Cardiac muscle cell (in vitro differentiated cells and primary cell): ENCODE measurements at regions not wholly inside any gene's neighbourhood (a gene's known extent, or its start where the extent isn't known, plus 50 kb on each side); places are given as distances from the start of the nearest gene placed in this dataset.
"Not testable (repeated sequence)": the region's sequence is repeated elsewhere in the genome, so short reads cannot be mapped to it uniquely, and the experiment has no call there.

Source experiments
- DNase-seq, 2 donors: peaks; one replicate each; pipeline versions ENCODE4 v3.0.0 to v3.0.0-alpha.2; 2010 to 2017; ENCODE audit warnings: low read depth in 1 of 2, low spot score in 1 of 2
- H3K27ac ChIP-seq: fragments of 200-600 bp; sonication (generic); 2 replicates; pipeline ENCODE4 v1.5.1; 2016
- H3K27me3 ChIP-seq: fragments of 200-600 bp; sonication (generic); 2 replicates; pipeline ENCODE4 v1.6.0; 2016; ENCODE audit warnings: control low read depth
- H3K36me3 ChIP-seq: fragments of 200-600 bp; sonication (generic); 2 replicates; pipeline ENCODE4 v1.5.1; 2016; ENCODE audit warnings: control low read depth
- H3K4me1 ChIP-seq: fragments of 200-600 bp; sonication (generic); 2 replicates; pipeline ENCODE4 v1.8.1; 2017; ENCODE audit warnings: low read depth, mild to moderate bottlenecking, mixed run types
- H3K4me3 ChIP-seq: fragments of 200-600 bp; sonication (generic); 2 replicates; pipeline ENCODE4 v1.5.1; 2016; ENCODE audit warnings: mild to moderate bottlenecking
- H3K9me3 ChIP-seq: fragments of 200-600 bp; sonication (generic); 2 replicates; pipeline ENCODE4 v1.5.1; 2017; ENCODE audit warnings: low read depth, mild to moderate bottlenecking, control low read depth
- CTCF ChIP-seq: IDR thresholded peaks from 2 replicates; pipeline ENCODE4 v1.5.1; 2012; ENCODE audit warnings: low read depth, mild to moderate bottlenecking, low read length

DNA sequence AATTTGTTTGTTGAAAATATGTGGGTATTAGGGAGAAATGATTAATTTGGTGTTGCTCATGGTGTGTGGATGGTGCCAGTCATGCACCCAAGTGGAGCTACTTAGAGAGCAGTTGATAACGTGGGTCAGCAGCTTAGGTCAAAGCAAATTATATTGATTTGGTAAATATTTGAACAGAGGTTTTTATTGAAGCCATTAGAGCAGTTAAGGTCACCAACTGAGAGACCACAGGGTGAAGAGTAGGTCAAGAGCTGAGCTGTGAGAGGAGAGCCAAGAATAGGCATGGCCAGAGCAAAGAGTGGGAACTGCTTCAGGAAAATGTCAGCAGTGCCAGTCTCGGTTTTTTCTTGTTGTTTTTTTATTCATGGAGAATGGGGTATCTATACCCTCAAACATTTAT is 97.9 kb downstream of the TMEM168 start:
- Histone ChIP-seq H3K4me3 (no peak overlapping the region), H3K9me3 (no peaks in the 10 kb centered on the region), H3K4me1 (peaks cover 9% of the 10 kb centered on the region), H3K27me3 (no peaks in the 10 kb centered on the region), H3K36me3 (no peaks in the 10 kb centered on the region), H3K27ac (no peak overlapping the region)
- no peak for TF ChIP-seq CTCF
- DNase-seq = peak in 1 of 2 donors; percentile 29

GRCh38 chr7:112697211-112697610 is 93.0 kb downstream of the TMEM168 start:
- peaks cover 17% of the 10 kb centered on the region for H3K4me1 ChIP-seq
- H3K36me3 ChIP-seq, H3K27ac ChIP-seq, H3K4me3 ChIP-seq, H3K9me3 ChIP-seq, DNase-seq, H3K27me3 ChIP-seq: not testable (repeated sequence)

GRCh38 chr7:112699725-112700513 is 90.3 kb downstream of the TMEM168 start:
- Histone ChIP-seq H3K36me3 (no peaks in the 10 kb centered on the region), H3K4me1 (peaks cover 10% of the 10 kb centered on the region), H3K9me3 (no peaks in the 10 kb centered on the region), H3K27ac (no peak overlapping the region), H3K27me3 (no peaks in the 10 kb centered on the region), H3K4me3 (no peak overlapping the region)
- TF ChIP-seq CTCF = no peak
- no peak for DNase-seq

- no peaks in the 10 kb centered on the region for H3K9me3 ChIP-seq
- no peak for TF ChIP-seq CTCF
- H3K4me1 ChIP-seq = peaks cover 10% of the 10 kb centered on the region
- no peak overlapping the region for H3K27ac ChIP-seq
- no peaks in the 10 kb centered on the region for H3K27me3 ChIP-seq
- no peak overlapping the region for H3K4me3 ChIP-seq
- no peak for DNase-seq
- no peaks in the 10 kb centered on the region for H3K36me3 ChIP-seq
Observed at GRCh38 chr7:112701456-112701855, 88.7 kb downstream of the TMEM168 start.

DNA sequence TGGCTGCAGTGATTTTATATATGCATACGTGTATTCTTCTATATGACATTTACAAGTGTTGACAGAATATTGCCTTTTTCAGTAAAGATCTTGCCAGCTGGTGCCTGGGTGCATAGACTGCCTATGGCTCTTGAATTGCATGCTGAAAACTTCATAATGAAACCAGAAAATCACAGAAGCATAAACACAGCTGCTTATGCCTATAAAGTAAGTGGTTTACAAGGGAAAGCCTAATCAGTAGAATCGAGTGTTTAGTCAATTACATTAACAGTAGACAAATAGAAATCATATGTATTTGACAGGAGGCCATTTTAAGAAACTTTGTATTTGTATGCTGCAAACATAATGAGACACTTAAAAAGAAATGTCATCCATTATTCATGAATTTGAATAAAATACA is 82.5 kb downstream of the TMEM168 start:
- H3K4me3 ChIP-seq = no peak overlapping the region
- no peak for DNase-seq
- no peaks in the 10 kb centered on the region for H3K27me3 ChIP-seq
- H3K36me3 ChIP-seq = no peaks in the 10 kb centered on the region
- TF ChIP-seq CTCF = no peak
- H3K9me3 ChIP-seq = no peaks in the 10 kb centered on the region
- peaks cover 32% of the 10 kb centered on the region for H3K4me1 ChIP-seq
- no peak overlapping the region for H3K27ac ChIP-seq

DNA sequence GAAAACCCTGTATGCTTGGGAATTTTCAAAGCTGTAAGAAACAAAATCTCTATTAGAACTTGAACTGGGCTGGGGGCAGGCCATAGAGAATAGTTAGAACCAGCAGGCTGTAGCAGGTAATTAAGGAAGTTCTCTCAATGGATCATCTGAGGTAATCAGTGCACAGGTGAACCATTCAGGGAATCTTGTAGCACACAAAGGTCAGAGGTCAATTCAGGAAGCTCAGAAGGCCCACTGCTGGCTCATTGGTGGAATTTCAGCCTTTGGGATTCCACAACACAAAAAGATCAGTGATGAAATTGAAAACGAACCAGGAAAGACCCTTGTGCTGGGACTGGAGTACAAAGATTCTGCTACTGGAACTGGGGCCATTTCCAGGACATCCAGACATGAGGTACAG is 82.0 kb downstream of the TMEM168 start:
- TF ChIP-seq CTCF = no peak
- no peak for DNase-seq

More for the DNA sequence above, 82.0 kb downstream of the TMEM168 start:
- Histone ChIP-seq H3K27me3 (no peaks in the 10 kb centered on the region), H3K9me3 (no peaks in the 10 kb centered on the region), H3K4me1 (peaks cover 34% of the 10 kb centered on the region), H3K27ac (no peak overlapping the region), H3K4me3 (no peak overlapping the region), H3K36me3 (no peaks in the 10 kb centered on the region)
